ENCODE measurements at regions not wholly inside any gene's neighbourhood (a gene's known extent, or its start where the extent isn't known, plus 50 kb on each side); places are given as distances from the start of the nearest gene placed in this dataset.

GRCh38 chr15:26103002-26103404, 239.9 kb upstream of the ATP10A start:
- H3K9me3 Mint-ChIP-seq (ENCODE audit: unreplicated experiment): no peaks in the 10 kb centered on the region
- H3K36me3 Mint-ChIP-seq (ENCODE audit: insufficient read depth, unreplicated experiment): no peaks in the 10 kb centered on the region
- BruUV-seq (replicated peaks): no TSS peak
- ChIA-PET CTCF (no interaction called here), POLR2A (no interaction called here)
- no peak overlapping the region for H3K4me3 ChIP-seq (ENCODE audit: low read depth, low read length)
- no peaks in the 10 kb centered on the region for H3K27me3 Mint-ChIP-seq (ENCODE audit: insufficient read depth, unreplicated experiment)
- TF ChIP-seq, protein P1, sequence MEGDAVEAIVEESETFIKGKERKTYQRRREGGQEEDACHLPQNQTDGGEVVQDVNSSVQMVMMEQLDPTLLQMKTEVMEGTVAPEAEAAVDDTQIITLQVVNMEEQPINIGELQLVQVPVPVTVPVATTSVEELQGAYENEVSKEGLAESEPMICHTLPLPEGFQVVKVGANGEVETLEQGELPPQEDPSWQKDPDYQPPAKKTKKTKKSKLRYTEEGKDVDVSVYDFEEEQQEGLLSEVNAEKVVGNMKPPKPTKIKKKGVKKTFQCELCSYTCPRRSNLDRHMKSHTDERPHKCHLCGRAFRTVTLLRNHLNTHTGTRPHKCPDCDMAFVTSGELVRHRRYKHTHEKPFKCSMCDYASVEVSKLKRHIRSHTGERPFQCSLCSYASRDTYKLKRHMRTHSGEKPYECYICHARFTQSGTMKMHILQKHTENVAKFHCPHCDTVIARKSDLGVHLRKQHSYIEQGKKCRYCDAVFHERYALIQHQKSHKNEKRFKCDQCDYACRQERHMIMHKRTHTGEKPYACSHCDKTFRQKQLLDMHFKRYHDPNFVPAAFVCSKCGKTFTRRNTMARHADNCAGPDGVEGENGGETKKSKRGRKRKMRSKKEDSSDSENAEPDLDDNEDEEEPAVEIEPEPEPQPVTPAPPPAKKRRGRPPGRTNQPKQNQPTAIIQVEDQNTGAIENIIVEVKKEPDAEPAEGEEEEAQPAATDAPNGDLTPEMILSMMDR (IDR thresholded peaks at IDR 0.05; ENCODE audit: insufficient read depth in 1 of 2, low read depth in 1 of 2, low read length in 1 of 2, severe bottlenecking in 1 of 2, unreplicated experiment in 1 of 2): no peak
- no peaks in the 10 kb centered on the region for H3K36me3 ChIP-seq (ENCODE audit: control insufficient read depth, insufficient read depth, low read length)
- H3K27ac Mint-ChIP-seq (ENCODE audit: unreplicated experiment): no peak overlapping the region
- peaks cover 4% of the 10 kb centered on the region; the same call in 1 of the 2 replicates for H3K9me3 ChIP-seq
- no peaks in the 10 kb centered on the region for H3K4me1 ChIP-seq
- no peak for DNase-seq
- H3K27me3 ChIP-seq (replicated peaks; ENCODE audit: control insufficient read depth, insufficient read depth, low read length): no peaks in the 10 kb centered on the region
- intact Hi-C loops (cut with micrococcal nuclease; ENCODE audit: unreplicated experiment): no loop called here
- H3K4me1 Mint-ChIP-seq (ENCODE audit: low read depth, unreplicated experiment): no peaks in the 10 kb centered on the region
- H3K4me3 Mint-ChIP-seq (ENCODE audit: unreplicated experiment): no peak overlapping the region

- no peaks in the 10 kb centered on the region for H3K27me3 ChIP-seq (replicated peaks; ENCODE audit: control insufficient read depth, insufficient read depth, low read length)
- intact Hi-C loops (cut with micrococcal nuclease; ENCODE audit: unreplicated experiment): no loop called here
- Mint-ChIP-seq H3K36me3 (ENCODE audit: insufficient read depth, unreplicated experiment) (no peaks in the 10 kb centered on the region), H3K27me3 (ENCODE audit: insufficient read depth, unreplicated experiment) (no peaks in the 10 kb centered on the region), H3K4me1 (ENCODE audit: low read depth, unreplicated experiment) (no peaks in the 10 kb centered on the region), H3K4me3 (ENCODE audit: unreplicated experiment) (no peak overlapping the region), H3K27ac (ENCODE audit: unreplicated experiment) (no peak overlapping the region), H3K9me3 (ENCODE audit: unreplicated experiment) (no peaks in the 10 kb centered on the region)
- no peaks in the 10 kb centered on the region for H3K36me3 ChIP-seq (ENCODE audit: control insufficient read depth, insufficient read depth, low read length)
- ChIA-PET CTCF (no interaction called here), POLR2A (no interaction called here)
- no peaks in the 10 kb centered on the region for H3K4me1 ChIP-seq
- TF ChIP-seq, protein P1 (IDR thresholded peaks at IDR 0.05; ENCODE audit: insufficient read depth in 1 of 2, low read depth in 1 of 2, low read length in 1 of 2, severe bottlenecking in 1 of 2, unreplicated experiment in 1 of 2): no peak
- peaks cover 4% of the 10 kb centered on the region; the same call in 1 of the 2 replicates for H3K9me3 ChIP-seq
- no peak overlapping the region for H3K4me3 ChIP-seq (ENCODE audit: low read depth, low read length)
- no TSS peak for BruUV-seq (replicated peaks)
- no peak for DNase-seq
Observed at GRCh38 chr15:26102365-26102764, 239.2 kb upstream of the ATP10A start.

- no peak overlapping the region for H3K4me3 Mint-ChIP-seq (ENCODE audit: unreplicated experiment)
- ChIA-PET CTCF (no interaction called here), POLR2A (no interaction called here)
- no peaks in the 10 kb centered on the region for H3K36me3 ChIP-seq (ENCODE audit: control insufficient read depth, insufficient read depth, low read length)
- no peak overlapping the region for H3K4me3 ChIP-seq (ENCODE audit: low read depth, low read length)
- no peaks in the 10 kb centered on the region for H3K27me3 Mint-ChIP-seq (ENCODE audit: insufficient read depth, unreplicated experiment)
- H3K9me3 ChIP-seq: peaks cover 4% of the 10 kb centered on the region; the same call in 1 of the 2 replicates
- H3K4me1 ChIP-seq: peaks cover 6% of the 10 kb centered on the region
- no peak for DNase-seq
- BruUV-seq (replicated peaks): no TSS peak
- H3K4me1 Mint-ChIP-seq (ENCODE audit: low read depth, unreplicated experiment): peaks cover 7% of the 10 kb centered on the region
- peaks cover 2% of the 10 kb centered on the region for H3K36me3 Mint-ChIP-seq (ENCODE audit: insufficient read depth, unreplicated experiment)
- H3K27me3 ChIP-seq (replicated peaks; ENCODE audit: control insufficient read depth, insufficient read depth, low read length): no peaks in the 10 kb centered on the region
- TF ChIP-seq, protein P1 (IDR thresholded peaks at IDR 0.05; ENCODE audit: insufficient read depth in 1 of 2, low read depth in 1 of 2, low read length in 1 of 2, severe bottlenecking in 1 of 2, unreplicated experiment in 1 of 2): no peak
- intact Hi-C loops (cut with micrococcal nuclease; ENCODE audit: unreplicated experiment): no loop called here
- H3K9me3 Mint-ChIP-seq (ENCODE audit: unreplicated experiment): no peaks in the 10 kb centered on the region
- no peak overlapping the region for H3K27ac Mint-ChIP-seq (ENCODE audit: unreplicated experiment)
Observed at GRCh38 chr15:26101443-26101842, 238.3 kb upstream of the ATP10A start.

All from Caco-2 (cell line).